ENCODE measurements at regions not wholly inside any gene's neighbourhood (a gene's known extent, or its start where the extent isn't known, plus 50 kb on each side); places are given as distances from the start of the nearest gene placed in this dataset.

GRCh38 chr15:38638126-38638525 lies 73.5 kb upstream of the RASGRP1 start:
- DNase-seq (ENCODE audit: low spot score) (no peak), ATAC-seq (no peak)
- Mint-ChIP-seq H3K4me3 (no peak overlapping the region), H3K27ac (no peak overlapping the region), H3K4me1 (peaks cover 5% of the 10 kb centered on the region), H3K9me3 (no peaks in the 10 kb centered on the region), H3K27me3 (ENCODE audit: low read depth) (peaks cover 20% of the 10 kb centered on the region), H3K36me3 (no peaks in the 10 kb centered on the region)
- CTCF ChIA-PET: no interaction called here
- TF ChIP-seq NFE2L1 (CRISPR knock-in tag; IDR thresholded peaks at IDR 0.05) (no peak), ZNF138 (CRISPR knock-in tag; conservative IDR thresholded peaks at IDR 0.05) (no peak), FOXP1 (CRISPR knock-in tag; IDR thresholded peaks at IDR 0.05; ENCODE audit: borderline replicate concordance) (no peak), ZNF232 (CRISPR knock-in tag; IDR thresholded peaks at IDR 0.05) (no peak), ZNF416 (CRISPR knock-in tag; IDR thresholded peaks at IDR 0.05) (no peak), GABPB1 (CRISPR knock-in tag; IDR thresholded peaks at IDR 0.05) (no peak), ZNF512 (CRISPR knock-in tag; IDR thresholded peaks at IDR 0.05; ENCODE audit: borderline replicate concordance) (no peak), CBFB (CRISPR knock-in tag; IDR thresholded peaks at IDR 0.05; ENCODE audit: low read depth) (no peak), CREB1 (CRISPR knock-in tag; IDR thresholded peaks at IDR 0.05) (no peak), SP1 (CRISPR knock-in tag; conservative IDR thresholded peaks at IDR 0.05) (no peak), E2F4 (CRISPR knock-in tag; IDR thresholded peaks at IDR 0.05; ENCODE audit: borderline replicate concordance, low read depth) (no peak), NR3C1 (CRISPR knock-in tag; conservative IDR thresholded peaks at IDR 0.05; ENCODE audit: low read depth) (no peak)
- TF ChIP-seq, protein P1, sequence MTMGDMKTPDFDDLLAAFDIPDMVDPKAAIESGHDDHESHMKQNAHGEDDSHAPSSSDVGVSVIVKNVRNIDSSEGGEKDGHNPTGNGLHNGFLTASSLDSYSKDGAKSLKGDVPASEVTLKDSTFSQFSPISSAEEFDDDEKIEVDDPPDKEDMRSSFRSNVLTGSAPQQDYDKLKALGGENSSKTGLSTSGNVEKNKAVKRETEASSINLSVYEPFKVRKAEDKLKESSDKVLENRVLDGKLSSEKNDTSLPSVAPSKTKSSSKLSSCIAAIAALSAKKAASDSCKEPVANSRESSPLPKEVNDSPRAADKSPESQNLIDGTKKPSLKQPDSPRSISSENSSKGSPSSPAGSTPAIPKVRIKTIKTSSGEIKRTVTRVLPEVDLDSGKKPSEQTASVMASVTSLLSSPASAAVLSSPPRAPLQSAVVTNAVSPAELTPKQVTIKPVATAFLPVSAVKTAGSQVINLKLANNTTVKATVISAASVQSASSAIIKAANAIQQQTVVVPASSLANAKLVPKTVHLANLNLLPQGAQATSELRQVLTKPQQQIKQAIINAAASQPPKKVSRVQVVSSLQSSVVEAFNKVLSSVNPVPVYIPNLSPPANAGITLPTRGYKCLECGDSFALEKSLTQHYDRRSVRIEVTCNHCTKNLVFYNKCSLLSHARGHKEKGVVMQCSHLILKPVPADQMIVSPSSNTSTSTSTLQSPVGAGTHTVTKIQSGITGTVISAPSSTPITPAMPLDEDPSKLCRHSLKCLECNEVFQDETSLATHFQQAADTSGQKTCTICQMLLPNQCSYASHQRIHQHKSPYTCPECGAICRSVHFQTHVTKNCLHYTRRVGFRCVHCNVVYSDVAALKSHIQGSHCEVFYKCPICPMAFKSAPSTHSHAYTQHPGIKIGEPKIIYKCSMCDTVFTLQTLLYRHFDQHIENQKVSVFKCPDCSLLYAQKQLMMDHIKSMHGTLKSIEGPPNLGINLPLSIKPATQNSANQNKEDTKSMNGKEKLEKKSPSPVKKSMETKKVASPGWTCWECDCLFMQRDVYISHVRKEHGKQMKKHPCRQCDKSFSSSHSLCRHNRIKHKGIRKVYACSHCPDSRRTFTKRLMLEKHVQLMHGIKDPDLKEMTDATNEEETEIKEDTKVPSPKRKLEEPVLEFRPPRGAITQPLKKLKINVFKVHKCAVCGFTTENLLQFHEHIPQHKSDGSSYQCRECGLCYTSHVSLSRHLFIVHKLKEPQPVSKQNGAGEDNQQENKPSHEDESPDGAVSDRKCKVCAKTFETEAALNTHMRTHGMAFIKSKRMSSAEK (CRISPR knock-in tag; IDR thresholded peaks at IDR 0.05; ENCODE audit: borderline replicate concordance): no peak
- TF ChIP-seq, protein P2, sequence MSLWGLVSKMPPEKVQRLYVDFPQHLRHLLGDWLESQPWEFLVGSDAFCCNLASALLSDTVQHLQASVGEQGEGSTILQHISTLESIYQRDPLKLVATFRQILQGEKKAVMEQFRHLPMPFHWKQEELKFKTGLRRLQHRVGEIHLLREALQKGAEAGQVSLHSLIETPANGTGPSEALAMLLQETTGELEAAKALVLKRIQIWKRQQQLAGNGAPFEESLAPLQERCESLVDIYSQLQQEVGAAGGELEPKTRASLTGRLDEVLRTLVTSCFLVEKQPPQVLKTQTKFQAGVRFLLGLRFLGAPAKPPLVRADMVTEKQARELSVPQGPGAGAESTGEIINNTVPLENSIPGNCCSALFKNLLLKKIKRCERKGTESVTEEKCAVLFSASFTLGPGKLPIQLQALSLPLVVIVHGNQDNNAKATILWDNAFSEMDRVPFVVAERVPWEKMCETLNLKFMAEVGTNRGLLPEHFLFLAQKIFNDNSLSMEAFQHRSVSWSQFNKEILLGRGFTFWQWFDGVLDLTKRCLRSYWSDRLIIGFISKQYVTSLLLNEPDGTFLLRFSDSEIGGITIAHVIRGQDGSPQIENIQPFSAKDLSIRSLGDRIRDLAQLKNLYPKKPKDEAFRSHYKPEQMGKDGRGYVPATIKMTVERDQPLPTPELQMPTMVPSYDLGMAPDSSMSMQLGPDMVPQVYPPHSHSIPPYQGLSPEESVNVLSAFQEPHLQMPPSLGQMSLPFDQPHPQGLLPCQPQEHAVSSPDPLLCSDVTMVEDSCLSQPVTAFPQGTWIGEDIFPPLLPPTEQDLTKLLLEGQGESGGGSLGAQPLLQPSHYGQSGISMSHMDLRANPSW (CRISPR knock-in tag; conservative IDR thresholded peaks at IDR 0.05; ENCODE audit: low read depth): no peak
- TF ChIP-seq, protein P3, sequence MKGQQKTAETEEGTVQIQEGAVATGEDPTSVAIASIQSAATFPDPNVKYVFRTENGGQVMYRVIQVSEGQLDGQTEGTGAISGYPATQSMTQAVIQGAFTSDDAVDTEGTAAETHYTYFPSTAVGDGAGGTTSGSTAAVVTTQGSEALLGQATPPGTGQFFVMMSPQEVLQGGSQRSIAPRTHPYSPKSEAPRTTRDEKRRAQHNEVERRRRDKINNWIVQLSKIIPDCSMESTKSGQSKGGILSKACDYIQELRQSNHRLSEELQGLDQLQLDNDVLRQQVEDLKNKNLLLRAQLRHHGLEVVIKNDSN (CRISPR knock-in tag; IDR thresholded peaks at IDR 0.05): no peak
- POLR2A ChIA-PET: no interaction called here

DNA sequence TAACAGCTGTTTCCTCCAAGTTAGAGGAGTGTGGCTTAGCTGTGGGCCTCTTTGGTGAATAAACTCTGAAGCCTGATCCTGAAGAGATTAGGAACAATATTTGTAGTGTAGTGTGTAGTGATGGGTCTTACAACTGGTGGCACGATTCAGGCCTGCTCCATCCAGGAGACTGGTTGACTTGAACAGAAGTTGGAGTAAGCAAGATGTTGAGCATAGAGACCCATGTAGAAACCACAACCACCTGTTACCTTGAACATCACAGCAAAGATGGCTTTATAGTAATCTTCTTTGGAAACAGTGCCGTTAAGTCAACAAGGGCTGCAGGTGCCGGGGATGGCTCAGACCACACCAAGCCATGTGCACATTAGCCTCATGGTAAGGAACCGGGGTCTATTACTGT lies 74.2 kb upstream of the RASGRP1 start:
- Mint-ChIP-seq H3K27ac (no peak overlapping the region), H3K9me3 (no peaks in the 10 kb centered on the region), H3K36me3 (no peaks in the 10 kb centered on the region), H3K4me3 (no peak overlapping the region), H3K4me1 (peaks cover 5% of the 10 kb centered on the region), H3K27me3 (ENCODE audit: low read depth) (peaks cover 20% of the 10 kb centered on the region)
- ATAC-seq: no peak
- TF ChIP-seq TEAD1 (CRISPR knock-in tag; IDR thresholded peaks at IDR 0.05) (no peak), KAT7 (CRISPR knock-in tag; IDR thresholded peaks at IDR 0.05; ENCODE audit: borderline replicate concordance) (no peak), IRF2 (CRISPR knock-in tag; IDR thresholded peaks at IDR 0.05; ENCODE audit: borderline replicate concordance, low read depth) (no peak)
- CTCF ChIA-PET: no interaction called here
- POLR2A ChIA-PET: no interaction called here
- no peak for DNase-seq (ENCODE audit: low spot score)
